ENCODE measurements at regions not wholly inside any gene's neighbourhood (a gene's known extent, or its start where the extent isn't known, plus 50 kb on each side); places are given as distances from the start of the nearest gene placed in this dataset.

DNA sequence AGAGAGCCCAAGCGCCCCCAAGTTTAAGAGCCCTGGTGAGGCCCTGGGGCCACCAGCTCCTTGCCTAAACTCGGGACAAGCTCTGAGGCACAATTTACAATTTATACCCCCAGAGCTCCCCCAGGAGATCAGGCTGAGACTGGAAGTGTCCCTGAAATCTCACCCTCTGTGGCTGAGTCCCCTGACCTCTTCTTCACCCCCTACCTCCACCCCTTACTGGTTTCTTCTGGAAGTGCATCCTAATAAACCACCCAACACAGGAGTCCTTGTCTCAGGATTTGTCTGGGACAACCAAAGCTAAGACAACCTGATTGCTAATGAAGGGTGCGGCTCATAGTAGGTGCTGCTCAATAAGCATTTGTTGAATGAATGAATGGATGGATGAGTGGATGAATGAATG is 206.4 kb downstream of the BCL11B start:
- H3K27ac Mint-ChIP-seq, result no peak overlapping the region

DNA sequence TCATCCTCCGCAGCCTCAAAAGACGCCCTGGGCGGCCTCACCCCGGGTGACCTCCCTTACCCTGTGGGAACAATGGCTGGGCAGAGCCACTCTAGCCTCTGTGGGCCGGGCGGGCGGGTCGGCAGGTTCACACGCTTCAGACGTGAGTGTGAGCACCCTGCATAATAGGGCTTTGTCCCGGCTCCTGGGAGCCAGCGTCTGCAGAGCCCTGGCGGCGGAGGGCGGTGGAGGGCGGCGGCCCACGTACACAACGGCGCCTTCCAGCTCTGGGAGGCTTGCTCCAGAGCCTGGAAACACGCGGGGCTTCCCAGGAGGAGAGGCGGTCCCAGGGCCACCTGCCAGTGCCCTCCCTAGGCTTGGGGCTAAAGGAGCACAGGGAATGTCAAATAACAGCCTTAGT is 205.6 kb downstream of the BCL11B start:
- no peak for DNase-seq (ENCODE audit: low spot score)
- intact Hi-C loops (cut with micrococcal nuclease), result no loop called here
- Mint-ChIP-seq H3K27ac (no peak overlapping the region), H3K36me3 (ENCODE audit: low read depth) (peaks cover 3% of the 10 kb centered on the region), H3K27me3 (ENCODE audit: insufficient read depth) (peaks cover 3% of the 10 kb centered on the region), H3K9me3 (peaks cover 6% of the 10 kb centered on the region), H3K4me3 (no peak overlapping the region), H3K4me1 (ENCODE audit: low read depth) (no peaks in the 10 kb centered on the region)

More for the DNA sequence above, 206.4 kb downstream of the BCL11B start:
- no peak overlapping the region for H3K4me3 Mint-ChIP-seq
- peaks cover 3% of the 10 kb centered on the region for H3K27me3 Mint-ChIP-seq (ENCODE audit: insufficient read depth)
- no peak for DNase-seq (ENCODE audit: low spot score)
- no peaks in the 10 kb centered on the region for H3K4me1 Mint-ChIP-seq (ENCODE audit: low read depth)
- intact Hi-C loops (cut with micrococcal nuclease), result no loop called here
- no peaks in the 10 kb centered on the region for H3K9me3 Mint-ChIP-seq
- H3K36me3 Mint-ChIP-seq (ENCODE audit: low read depth), result peaks cover 3% of the 10 kb centered on the region

DNA sequence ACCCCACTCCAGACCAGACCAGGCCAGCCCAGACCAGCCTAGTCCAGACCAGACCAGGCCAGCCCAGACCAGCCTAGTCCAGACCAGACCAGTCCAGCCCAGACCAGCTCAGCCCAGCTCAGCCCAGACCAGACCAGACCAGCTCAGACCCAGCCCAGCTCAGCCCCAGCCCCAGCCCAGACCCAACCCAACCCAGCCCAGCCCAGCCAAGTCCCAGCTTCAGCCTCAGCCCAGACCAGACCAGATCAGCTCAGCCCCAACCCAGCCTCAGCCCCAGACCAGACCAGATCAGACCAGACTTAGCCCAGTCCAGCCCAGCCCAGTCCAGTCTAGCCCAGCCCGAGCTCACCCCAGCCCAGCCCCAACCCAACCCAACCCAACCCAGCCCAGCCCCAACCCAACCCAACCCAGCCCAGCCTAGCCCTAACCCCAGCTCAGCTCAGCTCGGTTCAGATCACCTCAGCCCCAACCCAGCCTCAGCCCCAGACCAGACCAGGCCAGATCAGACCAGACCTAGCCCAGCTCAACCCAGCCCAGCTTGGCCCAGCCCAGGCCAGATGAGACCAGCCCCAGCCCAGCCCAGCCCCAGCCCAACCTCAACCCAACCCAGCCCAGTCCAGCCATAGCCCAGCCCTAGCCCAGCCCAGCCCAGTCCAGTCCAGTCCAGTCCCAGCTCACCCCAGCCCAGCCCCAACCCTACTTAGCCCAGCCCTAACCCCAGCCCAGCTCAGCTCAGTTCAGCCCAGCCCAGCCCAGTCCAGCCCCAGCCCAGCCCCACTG is 204.7 kb downstream of the BCL11B start:
- H3K27ac Mint-ChIP-seq, result no peak overlapping the region

DNA sequence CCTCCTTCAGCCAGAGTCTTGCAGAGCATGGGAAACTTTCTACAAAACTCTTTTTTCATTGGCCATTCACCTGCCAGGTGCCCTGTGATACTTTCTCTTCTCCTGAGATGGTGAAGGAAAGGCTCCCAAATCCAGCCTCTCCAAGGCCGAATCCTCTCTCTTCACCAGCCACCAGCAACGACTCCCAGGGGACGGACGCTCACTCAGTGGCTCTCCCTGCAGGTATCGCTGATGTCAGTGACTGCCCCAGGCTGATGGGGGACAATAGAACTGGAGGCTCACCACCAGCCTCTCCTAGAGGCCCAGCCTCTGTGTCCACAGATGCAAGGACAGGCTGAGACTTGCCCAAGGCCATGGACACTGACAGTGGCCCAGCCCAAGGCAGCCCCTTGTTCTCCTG is 204.1 kb downstream of the BCL11B start:
- intact Hi-C loops (cut with micrococcal nuclease), result no loop called here
- no peak overlapping the region for H3K27ac Mint-ChIP-seq

More for the DNA sequence above, 204.7 kb downstream of the BCL11B start:
- DNase-seq (ENCODE audit: low spot score), result no peak
- peaks cover 3% of the 10 kb centered on the region for H3K36me3 Mint-ChIP-seq (ENCODE audit: low read depth)
- intact Hi-C loops (cut with micrococcal nuclease), result no loop called here
- no peak overlapping the region for H3K4me3 Mint-ChIP-seq
- no peaks in the 10 kb centered on the region for H3K4me1 Mint-ChIP-seq (ENCODE audit: low read depth)
- peaks cover 6% of the 10 kb centered on the region for H3K9me3 Mint-ChIP-seq
- peaks cover 3% of the 10 kb centered on the region for H3K27me3 Mint-ChIP-seq (ENCODE audit: insufficient read depth)

DNA sequence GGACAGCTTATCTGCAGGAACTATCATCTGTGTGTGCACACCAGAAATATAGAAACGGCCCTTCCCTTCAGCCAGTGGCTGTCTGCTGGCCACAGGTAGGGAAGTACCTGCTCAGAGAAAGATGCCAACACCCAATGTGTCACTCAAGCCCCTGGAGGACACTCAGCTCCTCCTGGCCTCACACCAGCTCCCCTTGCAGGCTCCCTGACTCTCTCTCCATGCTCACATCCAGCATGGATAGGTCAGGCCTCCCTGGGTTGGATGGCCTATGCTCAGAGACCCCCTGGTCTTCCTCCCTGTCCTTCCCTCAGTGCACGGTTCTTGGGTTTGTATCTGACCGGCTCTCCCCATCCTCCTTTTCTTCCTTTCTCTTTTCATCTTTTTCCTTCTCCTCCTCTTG is 202.1 kb downstream of the BCL11B start:
- H3K4me1 Mint-ChIP-seq (ENCODE audit: low read depth), result peaks cover 2% of the 10 kb centered on the region
- no peak overlapping the region for H3K27ac Mint-ChIP-seq
- peaks cover 6% of the 10 kb centered on the region for H3K9me3 Mint-ChIP-seq
- no peak for DNase-seq (ENCODE audit: low spot score)
- peaks cover 3% of the 10 kb centered on the region for H3K36me3 Mint-ChIP-seq (ENCODE audit: low read depth)
- intact Hi-C loops (cut with micrococcal nuclease), result no loop called here
- no peak overlapping the region for H3K4me3 Mint-ChIP-seq
- peaks cover 3% of the 10 kb centered on the region for H3K27me3 Mint-ChIP-seq (ENCODE audit: insufficient read depth)

More for the DNA sequence above, 204.1 kb downstream of the BCL11B start:
- H3K4me1 Mint-ChIP-seq (ENCODE audit: low read depth), result no peaks in the 10 kb centered on the region
- H3K4me3 Mint-ChIP-seq, result no peak overlapping the region
- no peak for DNase-seq (ENCODE audit: low spot score)
- H3K27me3 Mint-ChIP-seq (ENCODE audit: insufficient read depth), result peaks cover 3% of the 10 kb centered on the region
- H3K36me3 Mint-ChIP-seq (ENCODE audit: low read depth), result peaks cover 3% of the 10 kb centered on the region
- peaks cover 6% of the 10 kb centered on the region for H3K9me3 Mint-ChIP-seq

DNA sequence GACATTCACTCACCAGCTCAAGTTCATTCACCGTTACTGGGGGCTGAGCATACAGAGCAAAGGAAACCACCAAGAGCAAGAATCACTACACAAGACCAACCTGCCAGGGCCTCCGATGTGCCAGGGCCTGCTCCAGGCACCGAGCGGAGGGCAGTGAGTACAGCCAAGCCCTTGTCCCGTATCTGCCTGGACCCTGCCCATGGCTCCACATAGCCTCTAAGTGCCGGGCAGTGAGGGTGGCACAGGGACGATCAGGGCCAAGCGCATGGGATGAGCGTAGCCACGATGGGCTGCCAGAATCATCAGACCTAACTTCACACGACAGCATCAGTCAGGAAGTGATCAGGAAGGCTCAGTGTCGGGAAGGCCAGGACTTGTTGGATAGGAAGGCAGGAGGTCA is 199.6 kb downstream of the BCL11B start:
- H3K4me1 Mint-ChIP-seq (ENCODE audit: low read depth), result peaks cover 16% of the 10 kb centered on the region
- no peak for DNase-seq (ENCODE audit: low spot score)
- no peak overlapping the region for H3K27ac Mint-ChIP-seq
- peaks cover 6% of the 10 kb centered on the region for H3K9me3 Mint-ChIP-seq
- peaks cover 3% of the 10 kb centered on the region for H3K36me3 Mint-ChIP-seq (ENCODE audit: low read depth)
- intact Hi-C loops (cut with micrococcal nuclease), result no loop called here
- no peak overlapping the region for H3K4me3 Mint-ChIP-seq
- peaks cover 3% of the 10 kb centered on the region for H3K27me3 Mint-ChIP-seq (ENCODE audit: insufficient read depth)

DNA sequence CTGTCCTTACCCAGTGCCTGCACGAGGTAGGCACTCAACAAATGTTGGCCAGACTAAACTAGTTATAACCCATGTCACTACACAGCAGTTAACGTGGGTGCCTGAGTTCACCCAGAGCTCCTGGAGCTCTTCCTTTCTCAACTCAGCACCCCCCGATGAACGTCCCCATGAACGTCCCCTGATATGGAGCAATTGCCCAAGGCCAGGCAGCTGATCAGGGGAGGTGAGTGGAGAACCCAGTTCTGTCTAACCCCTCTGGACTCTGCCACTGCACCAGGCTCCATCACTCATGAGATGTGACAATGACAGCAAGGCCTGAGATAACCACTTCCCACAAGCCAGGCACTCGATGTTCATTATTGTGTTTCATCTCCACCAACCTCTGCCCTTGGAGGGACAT is 199.0 kb downstream of the BCL11B start:
- Mint-ChIP-seq H3K27me3 (ENCODE audit: insufficient read depth) (peaks cover 3% of the 10 kb centered on the region), H3K4me1 (ENCODE audit: low read depth) (peaks cover 16% of the 10 kb centered on the region), H3K4me3 (no peak overlapping the region), H3K27ac (no peak overlapping the region), H3K9me3 (peaks cover 6% of the 10 kb centered on the region), H3K36me3 (ENCODE audit: low read depth) (peaks cover 3% of the 10 kb centered on the region)
- DNase-seq (ENCODE audit: low spot score), result no peak
- intact Hi-C loops (cut with micrococcal nuclease), result no loop called here

DNA sequence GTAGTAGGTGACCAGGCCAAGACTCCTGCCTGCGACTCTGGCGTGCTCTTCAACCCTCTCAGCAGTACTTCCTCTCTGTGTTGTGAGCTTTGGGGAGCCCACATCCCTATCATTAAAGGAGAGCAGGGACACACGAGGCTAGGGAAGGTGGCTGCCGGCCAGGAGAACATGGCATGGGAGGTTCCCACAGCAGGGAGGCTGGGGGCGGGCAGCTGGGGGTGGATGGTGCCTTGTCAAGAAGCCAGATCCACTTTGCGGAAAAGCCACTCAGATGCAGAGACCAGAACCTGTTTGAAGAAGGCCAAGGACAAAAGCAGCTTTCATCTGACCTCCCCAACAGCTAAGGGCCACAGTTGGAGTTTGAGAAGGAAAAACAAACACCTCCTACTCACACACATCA is 198.6 kb downstream of the BCL11B start:
- no peak overlapping the region for H3K4me3 Mint-ChIP-seq
- H3K9me3 Mint-ChIP-seq, result peaks cover 6% of the 10 kb centered on the region
- peaks cover 3% of the 10 kb centered on the region for H3K36me3 Mint-ChIP-seq (ENCODE audit: low read depth)
- peaks cover 3% of the 10 kb centered on the region for H3K27me3 Mint-ChIP-seq (ENCODE audit: insufficient read depth)
- H3K4me1 Mint-ChIP-seq (ENCODE audit: low read depth), result peaks cover 16% of the 10 kb centered on the region
- intact Hi-C loops (cut with micrococcal nuclease), result no loop called here
- no peak for DNase-seq (ENCODE audit: low spot score)
- H3K27ac Mint-ChIP-seq, result no peak overlapping the region

DNA sequence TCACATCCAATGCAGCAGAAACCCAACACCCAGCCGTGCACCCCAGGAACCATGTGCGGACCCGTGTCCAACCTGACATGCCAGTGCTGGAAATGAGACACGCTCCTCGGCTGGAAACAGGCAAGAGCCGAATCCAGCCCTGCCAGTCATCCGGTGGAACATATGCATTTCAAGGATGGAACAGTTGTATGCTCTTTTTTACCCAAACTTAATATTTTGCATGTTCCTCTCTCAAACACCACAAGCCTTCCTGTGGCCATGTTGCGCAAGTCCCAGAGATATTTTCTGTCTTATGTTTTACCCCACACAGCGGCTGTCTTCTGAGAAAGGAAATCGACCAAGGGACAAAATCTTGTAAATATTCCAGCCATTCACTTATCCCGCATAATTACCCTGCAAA is 196.9 kb downstream of the BCL11B start:
- Mint-ChIP-seq H3K36me3 (ENCODE audit: low read depth) (peaks cover 3% of the 10 kb centered on the region), H3K27ac (no peak overlapping the region), H3K4me3 (no peak overlapping the region), H3K9me3 (peaks cover 12% of the 10 kb centered on the region), H3K4me1 (ENCODE audit: low read depth) (peaks cover 16% of the 10 kb centered on the region), H3K27me3 (ENCODE audit: insufficient read depth) (peaks cover 3% of the 10 kb centered on the region)
- DNase-seq (ENCODE audit: low spot score), result no peak
- intact Hi-C loops (cut with micrococcal nuclease), result no loop called here

DNA sequence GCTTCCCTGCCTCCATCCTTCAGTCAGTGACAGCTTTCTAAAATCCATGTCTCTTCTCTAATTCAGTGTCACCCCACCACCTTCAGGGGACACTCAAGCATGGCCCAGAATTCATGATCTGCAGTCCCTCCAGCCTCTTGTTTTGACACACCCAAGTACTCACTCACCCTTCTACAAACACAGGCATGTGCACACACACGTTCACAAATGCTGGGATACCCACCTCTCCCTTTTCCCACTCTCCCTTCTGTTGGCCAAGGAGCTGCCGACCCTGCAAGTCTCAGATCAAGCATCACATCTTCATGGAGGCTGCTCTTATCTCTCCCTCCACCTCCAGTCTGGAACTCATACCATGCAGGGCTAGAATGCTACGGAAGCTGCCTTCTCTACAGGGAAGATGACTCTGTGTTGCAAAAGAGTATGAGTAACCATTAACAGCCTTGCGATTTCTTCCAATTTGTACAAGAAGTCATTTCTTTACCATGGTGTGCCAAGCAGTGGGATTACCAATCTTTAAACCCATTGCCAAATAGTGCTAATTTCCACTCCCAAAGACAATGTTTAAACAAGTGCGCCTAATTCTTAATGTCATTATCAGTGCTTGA is 196.1 kb downstream of the BCL11B start:
- Mint-ChIP-seq H3K36me3 (ENCODE audit: low read depth) (no peaks in the 10 kb centered on the region), H3K27me3 (ENCODE audit: insufficient read depth) (no peaks in the 10 kb centered on the region), H3K27ac (no peak overlapping the region), H3K9me3 (peaks cover 17% of the 10 kb centered on the region), H3K4me3 (no peak overlapping the region), H3K4me1 (ENCODE audit: low read depth) (peaks cover 16% of the 10 kb centered on the region)
- no peak for DNase-seq (ENCODE audit: low spot score)
- intact Hi-C loops (cut with micrococcal nuclease), result no loop called here

DNA sequence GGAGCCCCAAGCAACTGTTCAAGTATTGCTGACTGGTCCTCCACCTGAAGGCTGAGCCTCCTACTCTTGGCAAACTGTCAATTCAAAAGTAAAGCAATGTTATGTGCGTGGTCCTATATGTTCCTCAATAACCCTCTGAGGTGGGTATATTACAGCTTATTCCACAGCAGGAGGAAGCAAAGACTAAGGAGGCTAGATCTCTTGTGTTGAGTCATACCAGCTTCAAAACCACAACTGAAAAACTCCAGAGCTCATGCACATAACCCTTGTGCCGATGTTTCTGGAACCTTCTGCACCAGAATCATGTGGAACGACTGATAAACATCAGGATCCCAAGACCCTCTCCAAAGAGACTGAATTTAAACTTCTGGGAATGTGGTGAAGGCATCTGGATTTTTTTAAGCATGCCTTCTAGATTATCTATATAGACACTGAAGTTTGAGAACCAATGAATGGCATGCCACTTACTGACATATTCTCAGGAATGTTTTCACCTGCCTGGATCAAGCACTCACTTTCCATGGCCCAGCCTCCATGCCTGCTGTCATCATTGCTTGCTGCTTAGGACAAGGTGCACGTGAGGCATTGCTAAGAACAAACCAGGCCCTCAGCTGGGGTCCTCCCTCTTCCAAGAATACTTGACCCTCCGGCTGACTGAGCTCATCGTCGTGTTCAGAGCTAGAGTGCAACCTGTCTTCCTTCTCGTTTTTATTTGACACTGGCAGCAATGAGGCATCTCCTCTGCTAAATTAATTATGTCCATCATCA is 194.7 kb downstream of the BCL11B start:
- Mint-ChIP-seq H3K27me3 (ENCODE audit: insufficient read depth) (peaks cover 2% of the 10 kb centered on the region), H3K4me3 (no peak overlapping the region), H3K4me1 (ENCODE audit: low read depth) (peaks cover 16% of the 10 kb centered on the region), H3K9me3 (peaks cover 22% of the 10 kb centered on the region), H3K36me3 (ENCODE audit: low read depth) (peaks cover 1% of the 10 kb centered on the region), H3K27ac (no peak overlapping the region)
- DNase-seq (ENCODE audit: low spot score), result no peak
- intact Hi-C loops (cut with micrococcal nuclease), result no loop called here

DNA sequence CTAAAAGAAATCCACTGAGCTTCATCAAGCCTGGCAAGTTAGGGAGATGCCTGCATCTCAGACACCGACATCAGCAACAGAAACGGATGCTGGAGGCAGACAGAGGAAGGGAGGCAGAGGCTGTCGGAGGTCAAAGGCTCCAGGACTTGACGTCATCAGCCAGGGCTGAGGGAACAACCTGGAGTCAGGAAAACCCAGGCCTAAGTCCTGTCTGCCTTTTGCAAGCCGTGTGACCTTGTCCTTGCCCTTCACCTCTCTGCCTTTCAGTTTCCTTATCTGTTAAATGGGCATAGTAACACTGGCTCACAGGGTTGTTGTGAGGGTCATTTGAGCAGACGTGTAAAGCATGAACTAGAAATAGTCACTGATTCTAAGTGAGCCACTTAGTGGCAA is 194.2 kb downstream of the BCL11B start:
- Mint-ChIP-seq H3K36me3 (ENCODE audit: low read depth) (peaks cover 1% of the 10 kb centered on the region), H3K4me3 (no peak overlapping the region), H3K4me1 (ENCODE audit: low read depth) (peaks cover 16% of the 10 kb centered on the region), H3K27ac (no peak overlapping the region), H3K27me3 (ENCODE audit: insufficient read depth) (peaks cover 2% of the 10 kb centered on the region), H3K9me3 (peaks cover 22% of the 10 kb centered on the region)
- DNase-seq (ENCODE audit: low spot score), result no peak
- intact Hi-C loops (cut with micrococcal nuclease), result no loop called here

DNA sequence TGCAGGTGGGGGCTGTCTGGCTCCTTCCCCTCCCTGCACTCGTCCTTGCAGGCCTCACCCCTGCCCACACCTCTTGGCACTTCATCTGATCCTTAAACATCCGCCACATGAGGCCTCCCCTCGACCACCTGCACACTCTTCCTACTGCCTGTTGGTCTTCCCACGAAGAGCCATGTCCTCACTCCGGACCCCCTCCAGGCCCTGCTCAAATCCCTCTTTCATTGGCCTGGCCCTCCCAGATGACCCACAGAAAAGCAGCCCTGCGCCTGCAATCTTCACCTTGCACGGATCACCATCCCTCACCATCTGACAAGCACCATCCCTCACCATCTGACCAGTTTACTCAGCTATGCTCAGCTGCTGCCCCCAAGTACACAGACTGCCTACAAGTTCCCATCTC is 193.6 kb downstream of the BCL11B start:
- no peak overlapping the region for H3K4me3 Mint-ChIP-seq
- no peak overlapping the region for H3K27ac Mint-ChIP-seq
- peaks cover 16% of the 10 kb centered on the region for H3K4me1 Mint-ChIP-seq (ENCODE audit: low read depth)
- H3K9me3 Mint-ChIP-seq, result peaks cover 26% of the 10 kb centered on the region
- H3K27me3 Mint-ChIP-seq (ENCODE audit: insufficient read depth), result peaks cover 2% of the 10 kb centered on the region
- no peak for DNase-seq (ENCODE audit: low spot score)
- intact Hi-C loops (cut with micrococcal nuclease), result no loop called here
- H3K36me3 Mint-ChIP-seq (ENCODE audit: low read depth), result peaks cover 4% of the 10 kb centered on the region
